Large intestine (tissue), 3 donors: ENCODE measurements at regions not wholly inside any gene's neighbourhood (a gene's known extent, or its start where the extent isn't known, plus 50 kb on each side); places are given as distances from the start of the nearest gene placed in this dataset.
"Not testable (repeated sequence)": the region's sequence is repeated elsewhere in the genome, so short reads cannot be mapped to it uniquely, and the experiment has no call there.

Experiments used
- DNase-seq, 2 donors: peaks; one replicate each; pipeline versions ENCODE4 v3.0.0 to v3.0.0-alpha.2; 2013
- H3K27ac ChIP-seq: one replicate; pipeline ENCODE4 v1.5.1; 2013; ENCODE audit warnings: low read length
- H3K27me3 ChIP-seq: 2 replicates; pipeline ENCODE4 v1.6.1; 2013; ENCODE audit warnings: low read length; ENCODE audit not compliant: control insufficient read depth, insufficient read depth
- H3K36me3 ChIP-seq: 2 replicates; pipeline ENCODE4 v1.6.1; 2013; ENCODE audit warnings: low read length; ENCODE audit not compliant: control insufficient read depth, insufficient read depth
- H3K4me1 ChIP-seq: one replicate; pipeline ENCODE4 v1.6.1; 2013; ENCODE audit warnings: low read length; ENCODE audit not compliant: control insufficient read depth, insufficient read depth
- H3K4me3 ChIP-seq: one replicate; pipeline ENCODE4 v1.5.1; 2013; ENCODE audit warnings: low read length
- H3K9me3 ChIP-seq: one replicate; pipeline ENCODE4 v1.6.1; 2013; ENCODE audit warnings: mild to moderate bottlenecking, low read depth, low read length, moderate library complexity; ENCODE audit not compliant: control insufficient read depth
- WGBS: methylation state at CpG from one replicate; pipeline ENCODE4 v1.1.5; 2013; ENCODE audit warnings: low lambda C conversion rate; ENCODE audit not compliant: insufficient coverage; 5-methylcytosine and 5-hydroxymethylcytosine counted together

GRCh38 chr2:34159901-34160300, 560.8 kb upstream of the FAM98A start:
- WGBS: 94% methylated on average over 2 of the region's 2 CpGs
- no peaks in the 10 kb centered on the region for H3K36me3 ChIP-seq
- H3K4me3 ChIP-seq: no peak overlapping the region
- no peak overlapping the region for H3K27ac ChIP-seq
- no peaks in the 10 kb centered on the region for H3K27me3 ChIP-seq
- H3K9me3 ChIP-seq: no peaks in the 10 kb centered on the region
- DNase-seq: no peak
- H3K4me1 ChIP-seq: no peaks in the 10 kb centered on the region

- no peak for DNase-seq
- H3K36me3 ChIP-seq: no peaks in the 10 kb centered on the region
- no peaks in the 10 kb centered on the region for H3K9me3 ChIP-seq
- H3K4me3 ChIP-seq: no peak overlapping the region
- H3K27ac ChIP-seq: no peak overlapping the region
- no peaks in the 10 kb centered on the region for H3K4me1 ChIP-seq
- no CpG with 5 or more reads among the region's 1 CpG for WGBS
- no peaks in the 10 kb centered on the region for H3K27me3 ChIP-seq
These were observed 554.4 kb upstream of the FAM98A start for GRCh38 chr2:34153484-34153883.

- DNase-seq: no peak
- peaks cover 1% of the 10 kb centered on the region for H3K9me3 ChIP-seq
- WGBS: no CpG with 5 or more reads among the region's 8 CpGs
- H3K27ac ChIP-seq: no peak overlapping the region
- no peaks in the 10 kb centered on the region for H3K4me1 ChIP-seq
- H3K36me3 ChIP-seq: no peaks in the 10 kb centered on the region
- no peak overlapping the region for H3K4me3 ChIP-seq
- no peaks in the 10 kb centered on the region for H3K27me3 ChIP-seq
These were observed 548.7 kb upstream of the FAM98A start for GRCh38 chr2:34147780-34148179.

- WGBS: no CpG with 5 or more reads among the region's 1 CpG
- Histone ChIP-seq H3K4me3 (no peak overlapping the region), H3K4me1 (no peaks in the 10 kb centered on the region), H3K36me3 (no peaks in the 10 kb centered on the region), H3K27me3 (no peaks in the 10 kb centered on the region), H3K27ac (no peak overlapping the region), H3K9me3 (peaks cover 8% of the 10 kb centered on the region)
- no peak for DNase-seq
These were observed 544.0 kb upstream of the FAM98A start for GRCh38 chr2:34143149-34143548.

GRCh38 chr2:34142531-34143008, 543.5 kb upstream of the FAM98A start:
- not testable (repeated sequence) for H3K36me3 ChIP-seq, DNase-seq, H3K4me1 ChIP-seq, H3K4me3 ChIP-seq, H3K27me3 ChIP-seq, H3K9me3 ChIP-seq, H3K27ac ChIP-seq
- no CpG with 5 or more reads among the region's 18 CpGs for WGBS

- not testable (repeated sequence) for H3K36me3 ChIP-seq, DNase-seq, H3K4me1 ChIP-seq, H3K9me3 ChIP-seq, H3K27ac ChIP-seq, H3K27me3 ChIP-seq, H3K4me3 ChIP-seq
- WGBS: no CpG with 5 or more reads among the region's 24 CpGs
These were observed 534.0 kb upstream of the FAM98A start for GRCh38 chr2:34133065-34133464.

- Histone ChIP-seq H3K27me3 (no peaks in the 10 kb centered on the region), H3K36me3 (no peaks in the 10 kb centered on the region), H3K9me3 (no peaks in the 10 kb centered on the region), H3K4me3 (no peak overlapping the region), H3K27ac (no peak overlapping the region), H3K4me1 (peaks cover 4% of the 10 kb centered on the region)
- no CpG with 5 or more reads among the region's 4 CpGs for WGBS
- DNase-seq: no peak
These were observed 527.2 kb upstream of the FAM98A start for GRCh38 chr2:34126279-34126678.

GRCh38 chr2:34123996-34124785, 525.1 kb upstream of the FAM98A start:
- Histone ChIP-seq H3K27me3 (no peaks in the 10 kb centered on the region), H3K4me1 (peaks cover 4% of the 10 kb centered on the region), H3K27ac (no peak overlapping the region), H3K4me3 (no peak overlapping the region), H3K36me3 (no peaks in the 10 kb centered on the region), H3K9me3 (no peaks in the 10 kb centered on the region)
- peak in 1 of 2 donors; percentile 18 for DNase-seq
- 94% methylated on average over 3 of the region's 7 CpGs for WGBS

- Histone ChIP-seq H3K27me3 (no peaks in the 10 kb centered on the region), H3K9me3 (no peaks in the 10 kb centered on the region), H3K27ac (no peak overlapping the region), H3K36me3 (no peaks in the 10 kb centered on the region), H3K4me3 (no peak overlapping the region), H3K4me1 (peaks cover 4% of the 10 kb centered on the region)
- WGBS: no CpG with 5 or more reads among the region's 3 CpGs
- no peak for DNase-seq
These were observed 522.0 kb upstream of the FAM98A start for GRCh38 chr2:34121076-34121475.

GRCh38 chr2:34115076-34115475, 516.0 kb upstream of the FAM98A start:
- WGBS: no CpG with 5 or more reads among the region's 1 CpG
- Histone ChIP-seq H3K27ac (no peak overlapping the region), H3K9me3 (no peaks in the 10 kb centered on the region), H3K36me3 (no peaks in the 10 kb centered on the region), H3K27me3 (no peaks in the 10 kb centered on the region), H3K4me3 (no peak overlapping the region), H3K4me1 (no peaks in the 10 kb centered on the region)
- DNase-seq: no peak

GRCh38 chr2:34112161-34112560, 513.1 kb upstream of the FAM98A start:
- Histone ChIP-seq H3K27me3 (no peaks in the 10 kb centered on the region), H3K36me3 (no peaks in the 10 kb centered on the region), H3K9me3 (no peaks in the 10 kb centered on the region), H3K4me3 (no peak overlapping the region), H3K27ac (no peak overlapping the region), H3K4me1 (no peaks in the 10 kb centered on the region)
- DNase-seq: peak in 1 of 2 donors; percentile 32
- WGBS: 20% methylated on average over 1 of the region's 1 CpG
